ENCODE measurements at regions not wholly inside any gene's neighbourhood (a gene's known extent, or its start where the extent isn't known, plus 50 kb on each side); places are given as distances from the start of the nearest gene placed in this dataset.
"Not testable (repeated sequence)": the region's sequence is repeated elsewhere in the genome, so short reads cannot be mapped to it uniquely, and the experiment has no call there.

DNA sequence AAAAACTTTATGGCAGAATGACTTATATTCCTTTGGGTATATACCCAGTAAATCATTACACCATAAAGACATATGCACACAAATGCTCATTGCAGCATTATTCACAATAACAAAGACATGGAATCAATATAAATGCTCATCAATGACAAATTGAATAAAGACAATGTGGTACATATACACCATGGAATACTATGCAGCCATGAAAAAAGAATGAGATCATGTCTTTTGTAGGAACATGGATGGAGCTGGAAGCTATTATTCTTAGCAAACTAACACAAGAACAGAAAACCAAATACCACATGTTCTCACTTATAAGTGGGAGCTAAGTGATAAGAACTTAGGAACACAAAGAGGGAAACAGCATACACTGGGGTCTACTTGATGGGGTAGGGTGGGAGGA is 321.7 kb downstream of the ZNF674 start:
- not testable (repeated sequence) for DNase-seq (ENCODE audit: low spot score)

GRCh38 chrX:46220822-46221221 is 324.4 kb downstream of the ZNF674 start:
- DNase-seq (ENCODE audit: low spot score): no peak

GRCh38 chrX:46218373-46218772 is 326.8 kb downstream of the ZNF674 start:
- DNase-seq (ENCODE audit: low spot score): no peak

DNA sequence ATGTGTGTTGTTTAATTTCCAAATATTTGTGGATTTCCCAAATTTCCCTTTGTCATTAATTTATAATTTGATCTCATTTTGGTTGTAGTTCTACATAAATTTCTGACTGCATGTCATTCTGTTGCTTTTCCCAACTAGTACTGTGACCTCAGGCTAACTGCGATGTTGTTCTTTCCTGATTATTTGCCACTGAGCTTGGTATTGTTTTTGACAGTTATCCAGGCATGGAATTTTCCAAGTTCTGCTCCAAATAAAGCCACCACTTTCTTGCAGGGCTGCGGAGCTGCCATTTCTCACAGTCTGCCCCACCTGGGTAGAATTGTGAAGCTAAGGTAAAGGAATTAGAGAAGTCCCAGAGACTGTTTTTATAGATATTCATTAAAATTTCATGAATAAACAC is 328.8 kb downstream of the ZNF674 start:
- no peak for DNase-seq (ENCODE audit: low spot score)

DNA sequence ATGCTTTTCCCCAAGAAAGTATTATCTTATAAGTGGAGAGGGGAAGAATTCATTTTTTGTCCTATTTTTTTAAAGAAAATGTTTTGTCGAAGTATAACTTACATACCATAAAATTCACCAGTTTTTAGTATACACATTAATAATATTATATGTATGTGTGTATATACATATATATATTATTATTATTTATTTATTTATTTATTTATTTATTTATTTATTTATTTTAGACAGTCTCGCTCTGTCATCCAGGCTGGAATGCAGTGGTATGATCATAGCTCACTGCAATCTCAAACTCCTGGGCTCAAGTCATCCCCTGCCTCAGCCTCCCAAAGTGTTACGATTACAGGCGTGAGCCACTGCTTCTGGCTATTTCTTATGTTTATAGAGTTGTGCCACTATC is 334.1 kb downstream of the ZNF674 start:
- no peak for DNase-seq (ENCODE audit: low spot score)

DNA sequence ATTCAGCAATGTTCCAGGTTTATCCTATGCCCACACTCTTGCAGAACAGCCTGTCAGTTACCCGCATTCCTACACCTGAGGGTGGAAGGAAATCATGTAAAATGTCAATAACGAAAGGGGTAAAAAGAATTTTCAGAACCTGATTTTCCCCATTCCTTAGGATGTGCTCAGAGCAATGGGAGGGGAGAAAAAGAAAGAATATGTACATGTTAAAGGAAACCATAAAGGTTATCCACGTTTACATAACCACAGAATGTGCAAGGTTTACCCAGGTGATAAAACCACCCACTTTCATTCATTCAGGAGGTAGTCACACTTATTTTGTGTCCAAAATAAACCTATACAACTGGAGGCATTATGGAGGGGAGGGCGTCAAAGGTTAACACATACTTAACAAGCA is 335.5 kb downstream of the ZNF674 start:
- no peak for DNase-seq (ENCODE audit: low spot score)

GRCh38 chrX:46209037-46209436 is 336.2 kb downstream of the ZNF674 start:
- DNase-seq (ENCODE audit: low spot score): no peak

- no peak for DNase-seq (ENCODE audit: low spot score)
Measured at GRCh38 chrX:46208225-46208854, 336.9 kb downstream of the ZNF674 start.

- DNase-seq (ENCODE audit: low spot score): no peak
Measured at GRCh38 chrX:46204721-46205422, 340.3 kb downstream of the ZNF674 start.

DNA sequence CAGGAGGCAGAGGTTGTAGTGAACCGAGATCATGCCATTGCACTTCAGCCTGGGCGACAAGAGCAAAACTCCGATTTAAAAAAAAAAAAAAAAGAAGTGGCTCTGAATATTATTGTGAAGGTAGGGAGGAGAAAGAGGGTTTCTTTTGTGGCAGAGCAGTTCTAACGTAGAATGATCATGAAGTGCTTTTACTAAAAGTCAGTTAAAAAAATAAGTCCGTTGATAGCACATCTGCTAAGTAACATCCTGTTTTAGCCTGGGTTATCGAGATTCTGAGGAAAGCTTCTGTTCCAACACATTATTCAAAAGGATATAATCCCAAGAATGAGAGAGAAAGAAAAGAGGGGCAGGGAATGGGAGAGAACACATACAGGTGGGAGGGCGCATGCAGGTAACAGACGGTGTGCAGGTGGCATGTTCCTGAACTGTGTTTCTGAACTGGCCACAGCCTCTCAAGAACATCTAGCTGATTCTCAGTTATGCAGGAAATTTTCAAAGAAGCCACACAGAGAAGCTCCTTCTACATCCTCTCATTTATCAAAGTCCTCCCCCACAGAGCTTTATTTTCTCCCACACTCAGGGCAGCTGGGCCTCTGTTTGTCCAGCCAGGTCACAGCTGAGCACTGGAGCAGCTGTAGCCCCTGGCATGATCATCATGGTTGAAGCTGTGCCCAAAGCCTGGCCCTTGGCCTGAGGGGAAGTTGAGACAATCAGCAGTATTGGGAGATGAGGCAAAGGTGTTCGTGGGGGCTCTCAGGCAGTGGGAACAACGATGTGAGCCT is 342.3 kb downstream of the ZNF674 start:
- no peak for DNase-seq (ENCODE audit: low spot score)

GRCh38 chrX:46200413-46200812 is 344.8 kb downstream of the ZNF674 start:
- no peak for DNase-seq (ENCODE audit: low spot score)

DNA sequence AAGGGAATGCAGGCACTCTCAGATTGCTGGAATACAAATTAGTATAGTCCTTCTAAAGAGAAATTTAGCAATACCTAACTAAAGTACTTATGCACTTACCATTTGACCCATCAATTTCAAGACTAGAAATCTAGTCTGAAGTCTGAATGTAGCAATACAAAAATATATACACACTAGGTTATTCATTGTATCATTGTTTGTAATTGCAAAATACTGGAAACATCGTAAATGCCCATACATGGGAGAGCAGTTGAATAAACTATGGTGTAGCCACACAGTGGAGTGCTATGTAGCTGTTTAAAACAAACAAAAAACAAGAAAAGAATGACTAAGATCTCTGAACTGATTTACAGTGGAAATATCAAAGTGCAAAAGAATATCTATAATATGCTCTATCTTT is 346.4 kb downstream of the ZNF674 start:
- no peak for DNase-seq (ENCODE audit: low spot score)

DNA sequence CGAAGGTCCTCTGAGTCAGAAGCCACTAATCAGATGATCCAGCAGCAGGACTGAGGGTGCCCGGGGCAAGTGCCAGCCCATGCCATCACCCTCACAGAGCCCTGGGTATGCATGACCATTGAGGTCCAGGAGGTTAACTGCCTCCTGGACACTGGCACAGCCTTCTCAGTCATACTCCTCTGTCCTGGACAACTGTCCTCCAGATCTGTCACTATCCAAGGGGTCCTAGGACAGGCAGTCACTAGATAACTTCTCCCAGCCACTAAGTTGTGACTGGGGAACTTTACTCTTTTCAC is 358.5 kb downstream of the ZNF674 start:
- not testable (repeated sequence) for DNase-seq (ENCODE audit: low spot score)

GRCh38 chrX:46185923-46186810 is 359.1 kb downstream of the ZNF674 start:
- no peak for DNase-seq (ENCODE audit: low spot score)

DNA sequence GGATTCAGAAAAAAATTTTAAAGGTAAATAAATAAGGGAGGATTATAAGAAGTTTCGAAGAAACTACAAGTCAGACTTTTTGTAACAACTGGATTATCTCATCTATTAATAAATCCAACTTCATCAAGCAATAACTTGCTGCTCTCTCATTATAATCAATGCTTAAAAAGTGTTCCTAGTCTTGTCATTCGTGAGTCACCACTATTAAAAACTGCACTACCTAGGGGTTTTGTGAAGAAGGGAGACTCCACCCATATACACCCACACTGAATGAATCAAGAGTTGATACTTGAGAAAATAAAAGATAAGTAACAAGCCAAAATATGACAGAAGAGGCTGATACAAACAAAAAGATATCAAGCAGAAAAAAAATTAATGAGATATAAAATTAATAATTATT is 360.5 kb downstream of the ZNF674 start:
- no peak for DNase-seq (ENCODE audit: low spot score)

DNA sequence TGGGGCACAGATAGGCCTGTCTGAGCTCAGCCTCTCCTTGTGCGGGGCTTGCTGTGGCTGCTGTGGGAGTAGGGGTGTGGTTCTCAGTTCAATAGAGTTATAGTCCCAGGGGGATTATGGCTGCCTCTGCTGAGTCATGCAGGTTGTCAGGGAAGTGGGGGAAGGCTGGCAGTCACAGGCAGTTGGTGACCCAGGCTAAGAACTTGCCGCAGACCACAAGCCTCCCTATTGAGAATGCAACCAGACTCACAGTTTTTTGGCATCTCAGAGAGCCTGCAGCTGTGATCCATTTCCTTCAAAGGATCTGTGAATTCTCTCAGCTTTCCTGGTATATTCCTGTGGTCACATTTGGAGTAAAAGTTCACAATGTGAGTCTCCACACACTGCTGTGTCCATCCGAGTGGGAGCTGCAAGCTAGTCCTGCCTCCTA is 364.9 kb downstream of the ZNF674 start:
- no peak for DNase-seq (ENCODE audit: low spot score)

GRCh38 chrX:46179748-46180147 is 365.5 kb downstream of the ZNF674 start:
- DNase-seq (ENCODE audit: low spot score): no peak

- no peak for DNase-seq (ENCODE audit: low spot score)
Measured at GRCh38 chrX:46178763-46179162, 366.5 kb downstream of the ZNF674 start.

GRCh38 chrX:46173159-46173558 is 372.1 kb downstream of the ZNF674 start:
- no peak for DNase-seq (ENCODE audit: low spot score)

DNA sequence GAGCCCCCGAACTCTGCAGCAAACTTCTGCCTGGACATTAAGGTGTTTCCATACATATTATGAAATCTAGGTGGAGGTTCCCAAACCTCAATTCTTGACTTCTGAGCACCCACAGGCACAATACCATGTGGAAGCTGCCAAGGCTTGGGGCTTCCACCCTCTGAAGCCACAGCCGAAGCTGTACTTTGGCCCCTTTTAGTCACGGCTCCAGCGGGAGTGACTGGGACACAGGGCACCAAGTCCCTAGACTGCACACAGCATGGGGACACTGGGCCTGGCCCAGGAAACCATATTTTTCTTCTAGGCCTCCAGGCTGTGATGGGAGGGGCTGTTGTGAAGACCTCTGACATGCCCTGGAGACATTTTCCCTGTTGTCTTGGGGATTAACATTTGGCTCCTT is 373.8 kb downstream of the ZNF674 start:
- not testable (repeated sequence) for DNase-seq (ENCODE audit: low spot score)

- no peak for DNase-seq (ENCODE audit: low spot score)
Measured at GRCh38 chrX:46169808-46170207, 375.4 kb downstream of the ZNF674 start.

- no peak for DNase-seq (ENCODE audit: low spot score)
Measured at GRCh38 chrX:46168254-46168653, 377.0 kb downstream of the ZNF674 start.

Measured in germinal center (tissue), 1 donor.